ENCODE measurements at regions not wholly inside any gene's neighbourhood (a gene's known extent, or its start where the extent isn't known, plus 50 kb on each side); places are given as distances from the start of the nearest gene placed in this dataset.

DNA sequence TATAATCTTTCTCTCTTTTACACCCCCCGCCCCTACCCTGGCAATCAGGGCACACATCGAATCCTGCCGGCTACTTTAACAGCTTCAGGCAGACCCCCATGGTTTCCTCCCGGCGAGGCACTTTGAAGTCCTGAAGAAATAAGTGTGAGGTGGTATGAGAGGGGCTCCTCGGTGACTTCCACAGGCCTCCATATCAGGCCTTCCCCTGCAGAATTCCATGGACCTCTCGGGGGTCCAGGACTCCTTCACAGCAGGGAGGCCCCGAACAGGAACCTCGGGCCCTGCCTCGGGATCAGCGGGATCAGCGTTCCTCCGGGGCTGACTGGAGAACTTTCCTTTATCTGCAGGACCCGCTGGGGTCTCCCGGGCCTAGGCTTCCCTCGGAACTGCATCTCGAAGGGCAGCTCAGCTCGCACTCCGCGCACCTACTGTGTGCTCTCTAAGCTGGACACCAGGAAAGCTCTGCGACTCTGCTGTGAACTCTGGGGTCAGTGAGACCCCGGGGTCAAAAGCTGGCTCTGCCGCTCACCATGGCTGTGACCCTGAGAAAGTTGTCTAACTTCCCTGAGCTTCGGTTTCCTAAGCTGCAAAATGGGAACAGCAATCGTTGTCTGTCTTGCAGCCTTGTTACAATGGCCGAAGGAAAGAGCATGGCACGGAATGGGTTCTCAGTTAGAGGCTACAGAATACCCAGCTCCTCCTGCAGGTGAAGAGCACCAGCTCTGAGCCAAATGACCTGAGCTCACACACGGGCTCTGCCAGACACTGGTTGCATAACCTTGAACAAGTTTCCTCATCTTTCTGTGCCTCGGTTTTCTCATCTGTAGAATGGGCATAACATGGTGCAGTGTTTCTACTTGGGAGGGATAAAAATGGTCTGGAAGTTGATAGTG is 97.4 kb upstream of the ID2 start:
- Histone ChIP-seq H3K9ac (ENCODE audit: low read depth, low read length, poor library complexity, severe bottlenecking) (no peak overlapping the region), H3K4me2 (ENCODE audit: low read depth, low read length, poor library complexity, severe bottlenecking) (no peak overlapping the region), H2AFZ (ENCODE audit: low read length) (no peak overlapping the region), H3K9me3 (ENCODE audit: insufficient read depth, low read depth, low read length) (no peaks in the 10 kb centered on the region), H3K27me3 (ENCODE audit: insufficient read depth, low read length, poor library complexity, severe bottlenecking) (no peaks in the 10 kb centered on the region), H3K4me3 (ENCODE audit: low read length, poor library complexity, severe bottlenecking) (no peak overlapping the region), H3K4me1 (ENCODE audit: insufficient read depth, low read length, poor library complexity, severe bottlenecking) (peaks cover 25% of the 10 kb centered on the region), H3F3A (ENCODE audit: low read depth) (no peaks in the 10 kb centered on the region), H3K9me2 (replicated peaks; ENCODE audit: low read depth, low read length) (no peaks in the 10 kb centered on the region), H4K20me1 (ENCODE audit: insufficient read depth, low read length, poor library complexity, severe bottlenecking) (no peaks in the 10 kb centered on the region), H3K36me3 (ENCODE audit: insufficient read depth, low read length) (no peaks in the 10 kb centered on the region), H3K79me2 (ENCODE audit: insufficient read depth, low read length) (no peaks in the 10 kb centered on the region)
- TF ChIP-seq EZH2phosphoT487 (IDR thresholded peaks at IDR 0.05; ENCODE audit: borderline replicate concordance): no peak
- TF ChIP-seq, protein P1, sequence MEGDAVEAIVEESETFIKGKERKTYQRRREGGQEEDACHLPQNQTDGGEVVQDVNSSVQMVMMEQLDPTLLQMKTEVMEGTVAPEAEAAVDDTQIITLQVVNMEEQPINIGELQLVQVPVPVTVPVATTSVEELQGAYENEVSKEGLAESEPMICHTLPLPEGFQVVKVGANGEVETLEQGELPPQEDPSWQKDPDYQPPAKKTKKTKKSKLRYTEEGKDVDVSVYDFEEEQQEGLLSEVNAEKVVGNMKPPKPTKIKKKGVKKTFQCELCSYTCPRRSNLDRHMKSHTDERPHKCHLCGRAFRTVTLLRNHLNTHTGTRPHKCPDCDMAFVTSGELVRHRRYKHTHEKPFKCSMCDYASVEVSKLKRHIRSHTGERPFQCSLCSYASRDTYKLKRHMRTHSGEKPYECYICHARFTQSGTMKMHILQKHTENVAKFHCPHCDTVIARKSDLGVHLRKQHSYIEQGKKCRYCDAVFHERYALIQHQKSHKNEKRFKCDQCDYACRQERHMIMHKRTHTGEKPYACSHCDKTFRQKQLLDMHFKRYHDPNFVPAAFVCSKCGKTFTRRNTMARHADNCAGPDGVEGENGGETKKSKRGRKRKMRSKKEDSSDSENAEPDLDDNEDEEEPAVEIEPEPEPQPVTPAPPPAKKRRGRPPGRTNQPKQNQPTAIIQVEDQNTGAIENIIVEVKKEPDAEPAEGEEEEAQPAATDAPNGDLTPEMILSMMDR (conservative IDR thresholded peaks at IDR 0.05; ENCODE audit: low read length): no peak

DNA sequence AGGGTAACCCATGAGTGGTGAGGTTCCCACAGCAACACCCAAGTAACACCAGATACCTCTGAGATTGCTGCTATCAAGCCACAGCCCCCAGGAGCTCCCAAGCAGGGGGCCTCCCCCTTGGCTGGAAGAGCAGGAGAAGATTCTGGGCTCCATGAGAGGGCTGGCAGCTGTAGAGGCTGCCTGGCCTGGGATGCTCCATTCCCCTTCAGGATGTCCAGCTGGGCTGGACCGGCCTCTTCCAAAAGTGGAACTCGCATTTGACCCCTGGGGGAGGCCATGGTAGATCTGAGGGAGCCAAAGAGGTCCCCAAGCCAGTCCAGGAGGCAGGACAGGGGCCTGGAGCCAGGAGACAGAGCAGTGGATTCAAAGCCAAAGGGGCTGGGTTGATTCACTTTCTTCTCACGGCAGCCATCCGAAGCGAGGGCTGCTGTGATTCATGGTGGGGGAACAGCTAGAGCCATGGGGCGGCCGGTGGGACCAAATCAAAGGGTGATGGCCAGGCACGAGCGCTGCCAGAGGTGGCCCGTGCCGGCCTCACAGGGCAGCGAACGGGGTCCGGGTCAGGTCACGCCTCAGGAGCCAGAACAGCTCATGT is 95.3 kb upstream of the ID2 start:
- Histone ChIP-seq H2AFZ (ENCODE audit: low read length) (no peak overlapping the region), H3K9me3 (ENCODE audit: insufficient read depth, low read depth, low read length) (no peaks in the 10 kb centered on the region), H3K9me2 (replicated peaks; ENCODE audit: low read depth, low read length) (no peaks in the 10 kb centered on the region), H3K36me3 (ENCODE audit: insufficient read depth, low read length) (no peaks in the 10 kb centered on the region), H3F3A (ENCODE audit: low read depth) (no peaks in the 10 kb centered on the region), H3K9ac (ENCODE audit: low read depth, low read length, poor library complexity, severe bottlenecking) (no peak overlapping the region), H4K20me1 (ENCODE audit: insufficient read depth, low read length, poor library complexity, severe bottlenecking) (no peaks in the 10 kb centered on the region), H3K4me3 (ENCODE audit: low read length, poor library complexity, severe bottlenecking) (no peak overlapping the region), H3K4me1 (ENCODE audit: insufficient read depth, low read length, poor library complexity, severe bottlenecking) (peaks cover 12% of the 10 kb centered on the region), H3K79me2 (ENCODE audit: insufficient read depth, low read length) (no peaks in the 10 kb centered on the region), H3K27me3 (ENCODE audit: insufficient read depth, low read length, poor library complexity, severe bottlenecking) (no peaks in the 10 kb centered on the region), H3K4me2 (ENCODE audit: low read depth, low read length, poor library complexity, severe bottlenecking) (no peak overlapping the region)
- no peak for TF ChIP-seq EZH2phosphoT487 (IDR thresholded peaks at IDR 0.05; ENCODE audit: borderline replicate concordance)
- TF ChIP-seq, protein P1 (conservative IDR thresholded peaks at IDR 0.05; ENCODE audit: low read length): no peak

DNA sequence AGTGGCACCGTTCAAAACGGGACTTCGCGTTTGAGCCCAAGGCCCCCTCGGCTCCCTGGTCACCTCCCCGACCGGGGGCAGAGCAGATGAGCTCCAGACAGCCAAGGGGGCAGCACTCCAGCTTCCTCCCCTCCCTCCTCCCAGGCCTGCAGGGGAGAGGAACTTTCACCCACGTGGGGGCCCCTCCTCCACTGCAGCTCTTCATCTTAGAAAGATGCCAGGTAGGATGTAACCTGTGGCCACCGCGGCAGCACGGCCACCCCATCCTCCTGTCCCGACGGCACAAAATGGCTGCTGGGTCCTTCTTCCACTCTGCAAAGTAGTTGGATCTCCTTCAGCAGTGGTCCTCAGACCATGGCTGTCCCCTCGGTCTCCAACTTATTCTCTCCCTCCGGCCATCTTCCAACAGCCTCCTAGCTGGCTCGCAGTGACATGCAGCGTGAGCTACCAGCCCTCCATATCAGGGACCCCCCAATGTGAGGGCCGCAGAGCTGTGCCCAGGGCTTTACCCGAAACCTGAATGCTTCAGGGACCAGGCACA is 94.5 kb upstream of the ID2 start:
- no peaks in the 10 kb centered on the region for H3F3A ChIP-seq (ENCODE audit: low read depth)
- no peak overlapping the region for H2AFZ ChIP-seq (ENCODE audit: low read length)
- no peaks in the 10 kb centered on the region for H3K36me3 ChIP-seq (ENCODE audit: insufficient read depth, low read length)
- no peaks in the 10 kb centered on the region for H3K79me2 ChIP-seq (ENCODE audit: insufficient read depth, low read length)
- H3K4me3 ChIP-seq (ENCODE audit: low read length, poor library complexity, severe bottlenecking): no peak overlapping the region
- no peaks in the 10 kb centered on the region for H3K9me2 ChIP-seq (replicated peaks; ENCODE audit: low read depth, low read length)
- no peaks in the 10 kb centered on the region for H3K9me3 ChIP-seq (ENCODE audit: insufficient read depth, low read depth, low read length)
- peaks cover 12% of the 10 kb centered on the region for H3K4me1 ChIP-seq (ENCODE audit: insufficient read depth, low read length, poor library complexity, severe bottlenecking)
- no peak overlapping the region for H3K9ac ChIP-seq (ENCODE audit: low read depth, low read length, poor library complexity, severe bottlenecking)
- no peaks in the 10 kb centered on the region for H4K20me1 ChIP-seq (ENCODE audit: insufficient read depth, low read length, poor library complexity, severe bottlenecking)
- TF ChIP-seq, protein P1 (conservative IDR thresholded peaks at IDR 0.05; ENCODE audit: low read length): no peak
- TF ChIP-seq EZH2phosphoT487 (IDR thresholded peaks at IDR 0.05; ENCODE audit: borderline replicate concordance): no peak
- H3K4me2 ChIP-seq (ENCODE audit: low read depth, low read length, poor library complexity, severe bottlenecking): no peak overlapping the region
- H3K27me3 ChIP-seq (ENCODE audit: insufficient read depth, low read length, poor library complexity, severe bottlenecking): no peaks in the 10 kb centered on the region

Data from Loucy (cell line).